Prostate gland (tissue), 2 donors: ENCODE measurements at regions not wholly inside any gene's neighbourhood (a gene's known extent, or its start where the extent isn't known, plus 50 kb on each side); places are given as distances from the start of the nearest gene placed in this dataset.

Experiments used
- POLR2A ChIP-seq: fragments of 450-650 bp; IDR thresholded peaks from one replicate; pipeline ENCODE4 v1.6.1; 2016; ENCODE audit warnings: antibody characterized with exemption, mild to moderate bottlenecking
- POLR2AphosphoS5 ChIP-seq: sonication (generic); formaldehyde crosslinking; IDR thresholded peaks from one replicate; pipeline ENCODE4 v1.6.1; 2017; ENCODE audit warnings: antibody characterized with exemption
- TF ChIP-seq, protein P1 (sequence below), 4 experiments: fragments of 200-600 bp in 2 of 4; fragments of 450-650 bp in 2 of 4; sonication (generic) in 2 of 4; IDR thresholded peaks; 1 replicate in 3 of 4; 2 replicates in 1 of 4; pipeline ENCODE4 v1.5.1; 2016 to 2019; ENCODE audit warnings: antibody characterized with exemption in 4 of 4, mild to moderate bottlenecking in 2 of 4, moderate library complexity in 2 of 4

DNA sequence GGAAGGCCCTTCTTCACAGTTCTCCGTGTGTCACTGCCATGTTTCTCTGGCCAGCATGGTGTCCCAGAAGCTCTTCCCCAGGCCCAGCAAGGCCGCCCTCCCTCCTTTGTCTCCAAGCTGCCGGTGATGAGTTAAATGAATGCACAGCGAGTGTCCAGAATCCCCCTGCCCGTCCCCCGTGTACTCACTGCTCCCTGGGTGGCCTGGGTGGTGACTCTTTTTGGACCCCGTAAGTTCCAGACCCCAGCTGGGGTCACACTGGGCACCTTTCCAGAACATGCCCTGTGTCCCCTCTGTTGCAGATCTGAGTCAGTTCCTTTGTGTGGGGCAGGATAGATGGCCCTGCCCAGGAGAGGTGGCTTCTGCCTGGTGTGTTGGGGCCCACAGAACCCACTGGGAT is 95.0 kb downstream of the MRPL36 start:
- TF ChIP-seq POLR2A (no peak), POLR2AphosphoS5 (no peak)
- TF ChIP-seq, protein P1, sequence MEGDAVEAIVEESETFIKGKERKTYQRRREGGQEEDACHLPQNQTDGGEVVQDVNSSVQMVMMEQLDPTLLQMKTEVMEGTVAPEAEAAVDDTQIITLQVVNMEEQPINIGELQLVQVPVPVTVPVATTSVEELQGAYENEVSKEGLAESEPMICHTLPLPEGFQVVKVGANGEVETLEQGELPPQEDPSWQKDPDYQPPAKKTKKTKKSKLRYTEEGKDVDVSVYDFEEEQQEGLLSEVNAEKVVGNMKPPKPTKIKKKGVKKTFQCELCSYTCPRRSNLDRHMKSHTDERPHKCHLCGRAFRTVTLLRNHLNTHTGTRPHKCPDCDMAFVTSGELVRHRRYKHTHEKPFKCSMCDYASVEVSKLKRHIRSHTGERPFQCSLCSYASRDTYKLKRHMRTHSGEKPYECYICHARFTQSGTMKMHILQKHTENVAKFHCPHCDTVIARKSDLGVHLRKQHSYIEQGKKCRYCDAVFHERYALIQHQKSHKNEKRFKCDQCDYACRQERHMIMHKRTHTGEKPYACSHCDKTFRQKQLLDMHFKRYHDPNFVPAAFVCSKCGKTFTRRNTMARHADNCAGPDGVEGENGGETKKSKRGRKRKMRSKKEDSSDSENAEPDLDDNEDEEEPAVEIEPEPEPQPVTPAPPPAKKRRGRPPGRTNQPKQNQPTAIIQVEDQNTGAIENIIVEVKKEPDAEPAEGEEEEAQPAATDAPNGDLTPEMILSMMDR (IDR thresholded peaks at IDR 0.05), result no peak
